AG09319 (cell line): ENCODE measurements at regions not wholly inside any gene's neighbourhood (a gene's known extent, or its start where the extent isn't known, plus 50 kb on each side); places are given as distances from the start of the nearest gene placed in this dataset.

ENCODE experiments used
- DNase-seq: peaks from one replicate; pipeline ENCODE4 v3.0.0-alpha.2; 2010; ENCODE audit warnings: low read depth; ENCODE audit errors: extremely low read depth
- TF ChIP-seq, protein P1 (sequence below): IDR thresholded peaks from 2 replicates; pipeline ENCODE4 v1.5.1; 2011; ENCODE audit warnings: low read depth, mild to moderate bottlenecking, inconsistent platforms, low read length, moderate library complexity

DNA sequence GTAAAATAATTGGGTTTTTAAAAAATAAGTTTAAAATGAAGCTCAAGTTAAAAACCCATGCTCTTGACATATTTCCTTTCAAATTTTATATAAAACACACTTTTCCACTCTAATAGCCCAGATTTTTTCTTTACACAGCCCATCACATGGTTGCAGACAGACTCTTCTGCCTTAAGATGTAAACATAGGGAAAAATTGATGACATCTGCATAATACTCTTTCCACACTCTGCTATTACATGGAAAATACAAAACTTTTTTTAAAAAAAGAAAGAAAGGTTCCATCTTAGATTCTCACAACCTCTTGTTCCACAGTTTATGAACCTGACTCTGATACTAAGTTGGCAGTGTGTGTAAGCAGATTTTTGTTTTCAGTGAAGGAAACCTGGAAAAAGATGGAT, 120.8 kb upstream of the ZNF648 start:
- TF ChIP-seq, protein P1, sequence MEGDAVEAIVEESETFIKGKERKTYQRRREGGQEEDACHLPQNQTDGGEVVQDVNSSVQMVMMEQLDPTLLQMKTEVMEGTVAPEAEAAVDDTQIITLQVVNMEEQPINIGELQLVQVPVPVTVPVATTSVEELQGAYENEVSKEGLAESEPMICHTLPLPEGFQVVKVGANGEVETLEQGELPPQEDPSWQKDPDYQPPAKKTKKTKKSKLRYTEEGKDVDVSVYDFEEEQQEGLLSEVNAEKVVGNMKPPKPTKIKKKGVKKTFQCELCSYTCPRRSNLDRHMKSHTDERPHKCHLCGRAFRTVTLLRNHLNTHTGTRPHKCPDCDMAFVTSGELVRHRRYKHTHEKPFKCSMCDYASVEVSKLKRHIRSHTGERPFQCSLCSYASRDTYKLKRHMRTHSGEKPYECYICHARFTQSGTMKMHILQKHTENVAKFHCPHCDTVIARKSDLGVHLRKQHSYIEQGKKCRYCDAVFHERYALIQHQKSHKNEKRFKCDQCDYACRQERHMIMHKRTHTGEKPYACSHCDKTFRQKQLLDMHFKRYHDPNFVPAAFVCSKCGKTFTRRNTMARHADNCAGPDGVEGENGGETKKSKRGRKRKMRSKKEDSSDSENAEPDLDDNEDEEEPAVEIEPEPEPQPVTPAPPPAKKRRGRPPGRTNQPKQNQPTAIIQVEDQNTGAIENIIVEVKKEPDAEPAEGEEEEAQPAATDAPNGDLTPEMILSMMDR, result no peak
- DNase-seq, result no peak

DNA sequence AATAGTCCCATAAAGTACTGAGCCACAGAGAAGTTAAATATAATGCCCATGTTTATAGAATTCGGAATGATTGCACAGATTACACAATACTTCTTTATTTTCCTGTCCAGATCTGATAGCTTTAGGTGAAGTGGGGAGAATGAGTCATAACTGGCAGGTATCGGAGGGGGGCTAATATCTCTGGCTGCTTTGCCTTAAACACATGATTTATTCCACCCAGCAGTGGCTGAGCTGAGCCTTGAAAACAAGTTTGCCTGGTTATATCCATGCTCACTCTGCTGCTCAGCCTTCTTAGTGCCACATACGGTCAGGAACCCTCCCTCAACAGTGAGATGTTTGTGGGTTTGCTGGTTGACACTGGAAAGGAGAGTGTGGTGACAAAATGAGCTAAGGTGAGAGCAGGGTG, 119.7 kb upstream of the ZNF648 start:
- TF ChIP-seq, protein P1, result no peak
- DNase-seq, result no peak

DNA sequence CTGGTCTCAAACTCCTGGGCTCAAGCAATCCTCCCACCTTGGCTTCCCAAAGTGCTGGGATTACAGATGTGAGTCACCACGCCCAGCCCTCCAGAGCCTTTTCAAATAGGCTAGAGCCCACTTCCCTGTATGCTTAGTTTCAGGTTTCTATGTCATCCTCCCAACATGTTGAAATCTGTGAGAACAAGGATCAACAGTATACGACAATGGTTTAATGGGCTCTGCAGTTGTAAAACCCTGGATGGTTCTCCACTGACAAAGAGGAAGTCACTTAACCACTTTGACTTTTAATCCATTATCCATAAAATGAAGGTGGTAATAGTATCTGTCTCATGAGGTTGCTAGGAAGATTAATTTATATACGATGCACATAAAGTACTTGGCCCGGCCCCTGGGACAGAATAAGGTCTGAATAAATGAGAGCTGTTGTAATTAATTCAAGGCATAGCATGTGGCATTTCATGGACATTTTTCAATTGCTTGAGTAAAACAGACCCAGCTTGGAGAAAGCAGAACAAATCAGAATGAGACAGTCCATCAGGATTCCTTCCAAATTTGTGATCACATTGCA, 113.9 kb upstream of the ZNF648 start:
- DNase-seq, result no peak
- TF ChIP-seq, protein P1, result no peak

DNA sequence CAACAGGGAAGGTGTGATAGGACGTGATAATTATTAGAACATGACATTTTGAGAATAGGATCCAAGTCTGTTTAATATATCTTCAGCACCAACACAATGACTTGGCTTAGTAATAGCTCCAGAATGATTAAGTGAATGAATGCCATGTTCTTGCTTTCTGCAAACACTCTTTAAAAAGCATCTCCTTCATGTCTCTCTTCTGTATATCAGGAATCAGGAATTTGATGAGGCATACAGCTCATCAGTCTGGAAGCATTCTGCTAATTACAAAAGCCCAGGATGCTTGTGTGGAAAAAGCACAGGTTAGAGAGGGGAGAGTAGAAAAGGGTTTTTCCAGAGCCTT, 113.0 kb upstream of the ZNF648 start:
- DNase-seq, result no peak
- TF ChIP-seq, protein P1, result no peak

DNA sequence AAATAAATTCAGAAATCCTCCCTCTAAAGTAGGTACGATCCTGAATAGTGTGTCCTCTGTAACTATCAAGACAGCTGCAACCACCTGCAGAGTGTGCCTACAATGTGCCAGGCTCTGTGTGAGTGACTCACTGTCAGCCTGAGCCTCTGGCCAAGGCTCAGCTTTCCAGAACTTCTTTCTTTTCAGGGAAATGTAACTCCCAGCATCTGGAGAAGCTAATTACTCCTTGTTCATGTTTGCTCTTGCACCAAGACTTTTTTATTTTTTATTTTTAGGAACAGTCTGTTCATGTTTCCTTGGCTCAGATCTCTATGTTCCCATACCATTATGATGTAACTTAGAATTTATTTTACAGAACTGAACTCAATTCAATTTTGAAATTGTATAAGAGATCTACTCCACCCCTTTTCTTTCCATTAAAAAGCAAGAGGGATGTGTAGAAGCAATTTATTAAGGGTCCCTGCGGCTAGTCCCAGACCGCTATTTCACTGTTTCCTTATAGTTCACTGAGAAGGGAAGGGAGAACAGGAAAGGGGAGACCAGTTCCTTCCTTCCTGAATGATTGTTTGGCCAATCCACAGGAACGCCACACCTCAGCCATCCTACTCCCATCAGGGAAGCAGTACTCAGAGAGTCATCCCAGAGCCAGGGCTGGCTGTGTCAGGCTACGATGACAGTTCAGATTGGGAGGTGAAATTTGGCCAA, 112.4 kb upstream of the ZNF648 start:
- TF ChIP-seq, protein P1, result no peak

DNA sequence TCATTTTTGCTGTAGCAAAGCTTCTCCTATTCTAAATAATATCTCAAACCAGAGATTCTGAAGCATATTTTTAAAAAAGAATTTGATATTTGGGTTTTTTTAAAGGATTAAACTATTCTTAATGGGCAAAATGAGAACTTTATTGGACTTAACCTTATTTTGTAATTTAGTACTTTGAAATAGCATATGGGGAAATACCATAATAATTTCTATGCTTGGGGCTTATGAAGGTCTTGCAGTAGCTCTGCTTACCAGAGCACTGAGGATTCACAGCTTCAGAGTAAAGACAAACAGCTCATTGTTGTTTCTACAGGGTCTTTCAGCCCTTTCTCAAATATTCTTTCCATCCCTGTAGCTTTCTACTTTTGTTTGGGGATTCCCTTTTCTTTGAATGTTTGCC, 111.2 kb upstream of the ZNF648 start:
- TF ChIP-seq, protein P1, result no peak
- DNase-seq, result no peak

More for the DNA sequence above, 112.4 kb upstream of the ZNF648 start:
- no peak for DNase-seq

DNA sequence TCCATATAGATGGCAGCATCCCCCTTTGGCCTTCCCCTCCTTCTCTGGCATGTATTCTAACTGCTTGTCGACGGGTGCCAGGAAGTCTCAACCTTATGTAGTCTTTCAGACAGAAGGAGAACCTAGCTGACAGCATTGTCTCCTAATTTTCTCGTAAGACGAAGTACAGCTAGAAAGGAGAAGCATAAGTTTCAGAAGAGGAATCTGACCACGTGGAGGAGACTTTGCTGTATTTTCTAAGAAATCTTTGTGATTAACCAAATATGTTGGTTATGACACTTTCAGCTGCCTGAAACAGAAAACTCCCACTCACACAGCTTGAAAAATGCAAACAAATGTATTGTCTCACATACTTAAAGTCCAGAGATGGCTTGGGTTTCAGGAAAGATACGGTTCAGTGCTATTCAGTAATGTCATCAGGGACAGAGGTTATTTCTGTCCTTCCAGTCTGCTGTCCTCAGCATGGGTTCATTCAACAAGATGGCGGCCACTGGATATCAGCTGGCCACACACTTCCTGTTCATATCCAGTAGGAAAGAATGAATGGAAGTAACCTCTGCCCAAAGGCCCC, 109.5 kb upstream of the ZNF648 start:
- TF ChIP-seq, protein P1, result no peak
- no peak for DNase-seq
